B cell (primary cell): ENCODE measurements at regions not wholly inside any gene's neighbourhood (a gene's known extent, or its start where the extent isn't known, plus 50 kb on each side); places are given as distances from the start of the nearest gene placed in this dataset.

Experiments
- ATAC-seq: fragments of 200-7000 bp; cut with Tn5 transposase; one replicate; pipeline ENCODE4 v1.10.0; 2021; ENCODE audit warnings: low read depth, mild to moderate bottlenecking, moderate number of reproducible peaks, moderate library complexity
- CTCF ChIA-PET: fragments of 350-600 bp; sonication (Branson Sonifier 250); formaldehyde crosslinking; loops from one replicate; lab custom pipeline; 2021; ENCODE audit warnings: antibody characterized with exemption, inconsistent platforms; lab: Charles Lee
- POLR2A ChIA-PET: fragments of 350-600 bp; sonication (Branson Sonifier 250); formaldehyde crosslinking; loops from one replicate; lab custom pipeline; 2021; ENCODE audit warnings: antibody characterized with exemption; lab: Charles Lee
- DNase-seq: peaks from one replicate; pipeline ENCODE4 v3.0.0; 2013
- H2AFZ ChIP-seq: 2 replicates; pipeline ENCODE4 v1.6.1; 2012; ENCODE audit warnings: mild to moderate bottlenecking, low read depth, low read length; ENCODE audit not compliant: insufficient read depth, poor library complexity, severe bottlenecking
- H3K27ac ChIP-seq, 2 donors: 1 replicate in 1 of 2; 2 replicates in 1 of 2; pipeline ENCODE4 v1.5.1; 2012 to 2013; ENCODE audit warnings: low read length in 2 of 2, mild to moderate bottlenecking in 2 of 2, moderate library complexity in 1 of 2
- H3K27me3 ChIP-seq, 4 experiments: fragments of 200-600 bp in 1 of 4; sonication (generic) in 1 of 4; replicated peaks in 1 of 4; 1 replicate in 2 of 4; 2 replicates in 2 of 4; pipeline versions ENCODE4 v1.6.1 to v1.7.0; 2013 to 2016; ENCODE audit warnings: low read length in 3 of 4, mild to moderate bottlenecking in 2 of 4, mixed read lengths in 1 of 4, moderate library complexity in 1 of 4; ENCODE audit not compliant: insufficient read depth in 4 of 4, control insufficient read depth in 3 of 4; ENCODE audit errors: control extremely low read depth in 1 of 4
- H3K36me3 ChIP-seq, 2 experiments: replicated peaks in 1 of 2; 1 replicate in 1 of 2; 2 replicates in 1 of 2; pipeline versions ENCODE4 v1.6.1 to v1.7.1; 2013; ENCODE audit warnings: low read length in 1 of 2; ENCODE audit not compliant: insufficient read depth in 2 of 2, control insufficient read depth in 1 of 2; ENCODE audit errors: control extremely low read depth in 1 of 2, extremely low read depth in 1 of 2
- H3K4me1 ChIP-seq, 2 donors: fragments of 200-600 bp in 1 of 2; sonication (generic) in 1 of 2; 1 replicate in 1 of 2; 2 replicates in 1 of 2; pipeline versions ENCODE4 v1.5.1 to v1.6.1; 2013 to 2017; ENCODE audit warnings: low read length in 2 of 2; ENCODE audit not compliant: control insufficient read depth in 2 of 2, insufficient read depth in 2 of 2
- H3K4me2 ChIP-seq: replicated peaks from 2 replicates; pipeline ENCODE3; 2012; ENCODE audit warnings: mild to moderate bottlenecking, low read depth, low read length; ENCODE audit not compliant: poor library complexity, severe bottlenecking
- H3K4me3 ChIP-seq, 5 experiments: fragments of 200-600 bp in 1 of 5; sonication (generic) in 1 of 5; 1 replicate in 3 of 5; 2 replicates in 2 of 5; pipeline versions ENCODE4 v1.5.1 to v1.7.0; 2011 to 2016; ENCODE audit warnings: low read length in 4 of 5, mild to moderate bottlenecking in 4 of 5, low read depth in 2 of 5, control low read depth in 1 of 5, moderate library complexity in 1 of 5; ENCODE audit not compliant: insufficient read depth in 1 of 5; ENCODE audit errors: control extremely low read depth in 1 of 5, extremely low read depth in 1 of 5
- H3K79me2 ChIP-seq: fragments of 200-600 bp; sonication (generic); one replicate; pipeline ENCODE4 v1.6.0; 2016; ENCODE audit warnings: low read length; ENCODE audit not compliant: control insufficient read depth, insufficient read depth
- H3K9ac ChIP-seq: fragments of 200-600 bp; sonication (generic); 2 replicates; pipeline ENCODE4 v1.6.1; 2017; ENCODE audit warnings: mild to moderate bottlenecking, low read length, moderate library complexity
- H3K9me3 ChIP-seq, 3 donors: one replicate each; pipeline versions ENCODE4 v1.6.1 to v1.7.1; 2013; ENCODE audit warnings: low read length in 2 of 3; ENCODE audit not compliant: control insufficient read depth in 2 of 3, insufficient read depth in 1 of 3; ENCODE audit errors: control extremely low read depth in 1 of 3
- H4K20me1 ChIP-seq: 2 replicates; pipeline ENCODE4 v1.6.0; 2012; ENCODE audit warnings: mild to moderate bottlenecking, low read length; ENCODE audit not compliant: insufficient read depth, control insufficient read depth, poor library complexity, severe bottlenecking
- H3K27ac Mint-ChIP-seq: one replicate; pipeline ENCODE4 v1.8.0; 2021; ENCODE audit warnings: mixed read lengths
- H3K27me3 Mint-ChIP-seq: one replicate; pipeline ENCODE4 v1.8.0; 2021; ENCODE audit warnings: mixed read lengths
- H3K4me1 Mint-ChIP-seq: one replicate; pipeline ENCODE4 v1.8.0; 2021; ENCODE audit warnings: mixed read lengths
- H3K4me3 Mint-ChIP-seq: one replicate; pipeline ENCODE4 v1.8.0; 2021; ENCODE audit warnings: mixed read lengths
- H3K9me3 Mint-ChIP-seq: one replicate; pipeline ENCODE4 v1.8.0; 2022; ENCODE audit warnings: mixed read lengths; ENCODE audit not compliant: insufficient read depth
- EZH2 ChIP-seq: IDR thresholded peaks from 2 replicates; pipeline ENCODE4 v1.6.1; 2012; ENCODE audit warnings: borderline replicate concordance, low read depth, mild to moderate bottlenecking, moderate library complexity, low read length; ENCODE audit not compliant: insufficient read depth, poor library complexity, severe bottlenecking
- WGBS: methylation state at CpG from one replicate; pipeline ENCODE4 v1.1.5; 2013; ENCODE audit warnings: missing lambda C conversion rate; ENCODE audit not compliant: insufficient coverage; 5-methylcytosine and 5-hydroxymethylcytosine counted together
- intact Hi-C: fragments of 100-400 bp; cut with micrococcal nuclease; formaldehyde crosslinking; loops from one replicate; pipeline ENCODE4 v1.10.0; 2022
- TF ChIP-seq, protein P1 (sequence below): fragments of 200-600 bp; IDR thresholded peaks from one replicate; pipeline ENCODE4 v1.8.0; 2022; ENCODE audit warnings: antibody characterized with exemption, mild to moderate bottlenecking

- Histone ChIP-seq H3K79me2 (no peaks in the 10 kb centered on the region), H3K36me3 (no peaks in the 10 kb centered on the region), H3K9ac (no peak overlapping the region), H3K27ac (no peak overlapping the region), H4K20me1 (no peaks in the 10 kb centered on the region), H3K9me3 (peaks cover 0 to 4% (median 0%) of the 10 kb centered on the region in 3 donors), H3K4me3 (no peak overlapping the region), H3K4me1 (no peaks in the 10 kb centered on the region), H3K4me2 (no peak overlapping the region), H3K27me3 (no peaks in the 10 kb centered on the region), H2AFZ (no peak overlapping the region)
- H3K4me3 Mint-ChIP-seq, result no peak overlapping the region
- ATAC-seq (no peak), DNase-seq (no peak)
- no peaks in the 10 kb centered on the region for H3K4me1 Mint-ChIP-seq
- intact Hi-C loops, result no loop called here
- no peak overlapping the region for H3K27ac Mint-ChIP-seq
- ChIA-PET CTCF (no interaction called here), POLR2A (no interaction called here)
- H3K27me3 Mint-ChIP-seq, result no peaks in the 10 kb centered on the region
- peaks cover 5% of the 10 kb centered on the region for H3K9me3 Mint-ChIP-seq
- 79% methylated on average over 5 of the region's 5 CpGs for WGBS
- TF ChIP-seq, protein P1, sequence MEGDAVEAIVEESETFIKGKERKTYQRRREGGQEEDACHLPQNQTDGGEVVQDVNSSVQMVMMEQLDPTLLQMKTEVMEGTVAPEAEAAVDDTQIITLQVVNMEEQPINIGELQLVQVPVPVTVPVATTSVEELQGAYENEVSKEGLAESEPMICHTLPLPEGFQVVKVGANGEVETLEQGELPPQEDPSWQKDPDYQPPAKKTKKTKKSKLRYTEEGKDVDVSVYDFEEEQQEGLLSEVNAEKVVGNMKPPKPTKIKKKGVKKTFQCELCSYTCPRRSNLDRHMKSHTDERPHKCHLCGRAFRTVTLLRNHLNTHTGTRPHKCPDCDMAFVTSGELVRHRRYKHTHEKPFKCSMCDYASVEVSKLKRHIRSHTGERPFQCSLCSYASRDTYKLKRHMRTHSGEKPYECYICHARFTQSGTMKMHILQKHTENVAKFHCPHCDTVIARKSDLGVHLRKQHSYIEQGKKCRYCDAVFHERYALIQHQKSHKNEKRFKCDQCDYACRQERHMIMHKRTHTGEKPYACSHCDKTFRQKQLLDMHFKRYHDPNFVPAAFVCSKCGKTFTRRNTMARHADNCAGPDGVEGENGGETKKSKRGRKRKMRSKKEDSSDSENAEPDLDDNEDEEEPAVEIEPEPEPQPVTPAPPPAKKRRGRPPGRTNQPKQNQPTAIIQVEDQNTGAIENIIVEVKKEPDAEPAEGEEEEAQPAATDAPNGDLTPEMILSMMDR, result no peak
- no peak for TF ChIP-seq EZH2
These were observed 149.9 kb upstream of the PIRT start for GRCh38 chr17:10987786-10988185.

DNA sequence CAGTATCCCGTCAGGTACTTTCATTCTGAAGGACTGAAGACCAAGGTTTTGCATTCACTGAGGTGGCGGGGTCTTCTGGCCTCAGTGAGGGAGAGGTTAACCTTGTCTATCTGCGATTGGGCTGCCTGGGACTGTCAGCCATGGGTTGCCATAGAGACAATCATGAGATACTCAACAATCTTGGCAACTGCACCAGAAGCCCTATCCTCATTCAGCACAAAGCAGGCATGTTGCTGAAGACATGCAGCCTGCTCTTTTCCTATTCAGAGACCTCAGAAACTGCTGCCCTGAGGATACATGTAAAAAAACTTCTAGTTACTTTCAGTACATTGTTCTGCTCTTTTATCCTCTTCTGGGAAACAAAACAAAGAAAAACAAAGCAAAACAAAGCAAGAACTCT, 146.3 kb upstream of the PIRT start:
- CTCF ChIA-PET, result no interaction called here
- H3K4me3 Mint-ChIP-seq, result no peak overlapping the region
- ATAC-seq (no peak), DNase-seq (no peak)
- no peak overlapping the region for H2AFZ ChIP-seq
- 88% methylated on average over 3 of the region's 3 CpGs for WGBS
- no peaks in the 10 kb centered on the region for H3K79me2 ChIP-seq
- H3K27me3 Mint-ChIP-seq, result no peaks in the 10 kb centered on the region
- no peak overlapping the region for H3K9ac ChIP-seq
- H3K9me3 Mint-ChIP-seq, result peaks cover 5% of the 10 kb centered on the region
- H3K9me3 ChIP-seq, result no peaks in the 10 kb centered on the region
- H4K20me1 ChIP-seq, result no peaks in the 10 kb centered on the region
- no peaks in the 10 kb centered on the region for H3K27me3 ChIP-seq
- H3K36me3 ChIP-seq, result no peaks in the 10 kb centered on the region
- no peak overlapping the region for H3K4me2 ChIP-seq
- H3K4me1 ChIP-seq, result no peaks in the 10 kb centered on the region
- no peak overlapping the region for H3K27ac Mint-ChIP-seq
- no peaks in the 10 kb centered on the region for H3K4me1 Mint-ChIP-seq
- H3K27ac ChIP-seq, result no peak overlapping the region
- intact Hi-C loops, result no loop called here
- H3K4me3 ChIP-seq, result no peak overlapping the region
- POLR2A ChIA-PET, result no interaction called here
- TF ChIP-seq, protein P1, result no peak
- TF ChIP-seq EZH2, result no peak
